ENCODE measurements at regions not wholly inside any gene's neighbourhood (a gene's known extent, or its start where the extent isn't known, plus 50 kb on each side); places are given as distances from the start of the nearest gene placed in this dataset.
A peak's percentile ranks its signal among the peaks of the same experiment; 100 is the strongest.

GRCh38 chr20:40810332-40811000 is 121.4 kb upstream of the MAFB start:
- H3K27me3 ChIP-seq (ENCODE audit: low read length), result peaks cover 59% of the 10 kb centered on the region
- H3F3A ChIP-seq (ENCODE audit: low read length, unreplicated experiment), result no peaks in the 10 kb centered on the region
- no peaks in the 10 kb centered on the region for H3K9me2 ChIP-seq (replicated peaks; ENCODE audit: low read length)
- ChIA-PET CTCF (no interaction called here), POLR2A (ENCODE audit: unreplicated experiment) (no interaction called here)
- DNase-seq (no peak), ATAC-seq (no peak)
- no peak overlapping the region for H3K4me3 ChIP-seq (ENCODE audit: low read length)
- H2AFZ ChIP-seq (ENCODE audit: low read length), result no peak overlapping the region
- no peak overlapping the region for H3K4me2 ChIP-seq (ENCODE audit: low read length)
- no peak overlapping the region for H3K27ac ChIP-seq (ENCODE audit: low read length)
- intact Hi-C loops (cut with micrococcal nuclease), result no loop called here
- H3K9me3 ChIP-seq (ENCODE audit: low read length), result no peaks in the 10 kb centered on the region
- H3K36me3 ChIP-seq (ENCODE audit: low read depth, low read length), result no peaks in the 10 kb centered on the region
- no peak overlapping the region for H3K9ac ChIP-seq (ENCODE audit: low read length)
- BruUV-seq (replicated peaks), result no TSS peak
- TF ChIP-seq EZH2phosphoT487 (IDR thresholded peaks at IDR 0.05; ENCODE audit: borderline replicate concordance, low read length) (no peak), CTCF (conservative IDR thresholded peaks at IDR 0.05; ENCODE audit: low read depth, low read length) (no peak), EZH2 (IDR thresholded peaks at IDR 0.05; ENCODE audit: low read length, unreplicated experiment) (no peak)
- no peaks in the 10 kb centered on the region for H3K79me2 ChIP-seq (ENCODE audit: low read length)
- no peaks in the 10 kb centered on the region for H3K4me1 ChIP-seq (ENCODE audit: insufficient read depth, low read length)
- no peaks in the 10 kb centered on the region for H4K20me1 ChIP-seq (ENCODE audit: low read length)

GRCh38 chr20:40811004-40811403 is 122.0 kb upstream of the MAFB start:
- ChIA-PET CTCF (no interaction called here), POLR2A (ENCODE audit: unreplicated experiment) (no interaction called here)
- Histone ChIP-seq H3K4me1 (ENCODE audit: insufficient read depth, low read length) (no peaks in the 10 kb centered on the region), H2AFZ (ENCODE audit: low read length) (no peak overlapping the region), H3K4me3 (ENCODE audit: low read length) (no peak overlapping the region), H3K79me2 (ENCODE audit: low read length) (no peaks in the 10 kb centered on the region), H3K36me3 (ENCODE audit: low read depth, low read length) (no peaks in the 10 kb centered on the region), H3K4me2 (ENCODE audit: low read length) (no peak overlapping the region), H3K9me3 (ENCODE audit: low read length) (no peaks in the 10 kb centered on the region), H3K27me3 (ENCODE audit: low read length) (peaks cover 54% of the 10 kb centered on the region), H3K9me2 (replicated peaks; ENCODE audit: low read length) (no peaks in the 10 kb centered on the region), H3K27ac (ENCODE audit: low read length) (no peak overlapping the region), H3K9ac (ENCODE audit: low read length) (no peak overlapping the region), H3F3A (ENCODE audit: low read length, unreplicated experiment) (no peaks in the 10 kb centered on the region), H4K20me1 (ENCODE audit: low read length) (no peaks in the 10 kb centered on the region)
- intact Hi-C loops (cut with micrococcal nuclease), result no loop called here
- ATAC-seq (no peak), DNase-seq (no peak)
- no TSS peak for BruUV-seq (replicated peaks)
- TF ChIP-seq CTCF (conservative IDR thresholded peaks at IDR 0.05; ENCODE audit: low read depth, low read length), result no peak
- TF ChIP-seq EZH2phosphoT487 (IDR thresholded peaks at IDR 0.05; ENCODE audit: borderline replicate concordance, low read length), result no peak
- no peak for TF ChIP-seq EZH2 (IDR thresholded peaks at IDR 0.05; ENCODE audit: low read length, unreplicated experiment)

GRCh38 chr20:40811660-40812414 is 122.8 kb upstream of the MAFB start:
- TF ChIP-seq CTCF (conservative IDR thresholded peaks at IDR 0.05; ENCODE audit: low read depth, low read length) (peak; percentile 16; the same call in 1 of the 2 replicates), EZH2phosphoT487 (IDR thresholded peaks at IDR 0.05; ENCODE audit: borderline replicate concordance, low read length) (no peak)
- no peaks in the 10 kb centered on the region for H4K20me1 ChIP-seq (ENCODE audit: low read length)
- H3K4me1 ChIP-seq (ENCODE audit: insufficient read depth, low read length), result no peaks in the 10 kb centered on the region
- H3K79me2 ChIP-seq (ENCODE audit: low read length), result no peaks in the 10 kb centered on the region
- no peaks in the 10 kb centered on the region for H3K9me2 ChIP-seq (replicated peaks; ENCODE audit: low read length)
- intact Hi-C loops (cut with micrococcal nuclease), result no loop called here
- ChIA-PET CTCF (no interaction called here), POLR2A (ENCODE audit: unreplicated experiment) (no interaction called here)
- H3K27me3 ChIP-seq (ENCODE audit: low read length), result peaks cover 47% of the 10 kb centered on the region
- no peak overlapping the region for H3K9ac ChIP-seq (ENCODE audit: low read length)
- no peak overlapping the region for H3K4me3 ChIP-seq (ENCODE audit: low read length)
- H3F3A ChIP-seq (ENCODE audit: low read length, unreplicated experiment), result no peaks in the 10 kb centered on the region
- DNase-seq, result no peak
- H3K27ac ChIP-seq (ENCODE audit: low read length), result no peak overlapping the region
- H3K36me3 ChIP-seq (ENCODE audit: low read depth, low read length), result no peaks in the 10 kb centered on the region
- H3K9me3 ChIP-seq (ENCODE audit: low read length), result no peaks in the 10 kb centered on the region
- H3K4me2 ChIP-seq (ENCODE audit: low read length), result no peak overlapping the region
- no peak for ATAC-seq
- no peak overlapping the region for H2AFZ ChIP-seq (ENCODE audit: low read length)
- BruUV-seq (replicated peaks), result no TSS peak
